AG04450 (cell line): ENCODE measurements at regions not wholly inside any gene's neighbourhood (a gene's known extent, or its start where the extent isn't known, plus 50 kb on each side); places are given as distances from the start of the nearest gene placed in this dataset.
A peak's percentile ranks its signal among the peaks of the same experiment; 100 is the strongest.

Source experiments
- CTCF ChIA-PET: fragments of 300-600, 350-600 bp; formaldehyde crosslinking; extraction: SDS; loops from one replicate; lab custom pipeline; 2022; ENCODE audit warnings: antibody characterized with exemption, inconsistent platforms; lab: Charles Lee
- POLR2A ChIA-PET: fragments of 350-600 bp; formaldehyde crosslinking; extraction: SDS; loops from one replicate; lab custom pipeline; 2021; ENCODE audit warnings: antibody characterized with exemption, inconsistent platforms; lab: Yijun Ruan, JAX
- DNase-seq: peaks from one replicate; pipeline ENCODE4 v3.0.0-alpha.2; 2011; ENCODE audit warnings: low read depth, low spot score
- H3K27ac ChIP-seq: one replicate; pipeline ENCODE4 v1.5.1; 2012; ENCODE audit warnings: low read depth, low read length, control low read depth
- H3K27me3 ChIP-seq: one replicate; pipeline ENCODE4 v1.6.0; 2012; ENCODE audit warnings: low read length; ENCODE audit not compliant: control insufficient read depth, insufficient read depth
- H3K4me3 ChIP-seq: 2 replicates; pipeline ENCODE4 v1.5.1; 2011; ENCODE audit warnings: mild to moderate bottlenecking, low read depth, low read length, control low read depth
- H3K9me3 ChIP-seq: 2 replicates; pipeline ENCODE4 v1.5.1; 2012; ENCODE audit warnings: low read length; ENCODE audit not compliant: control insufficient read depth, insufficient read depth
- TF ChIP-seq, protein P1 (sequence below): IDR thresholded peaks from 2 replicates; pipeline ENCODE4 v1.5.1; 2011; ENCODE audit warnings: low read depth, low read length, control low read depth, inconsistent platforms

DNA sequence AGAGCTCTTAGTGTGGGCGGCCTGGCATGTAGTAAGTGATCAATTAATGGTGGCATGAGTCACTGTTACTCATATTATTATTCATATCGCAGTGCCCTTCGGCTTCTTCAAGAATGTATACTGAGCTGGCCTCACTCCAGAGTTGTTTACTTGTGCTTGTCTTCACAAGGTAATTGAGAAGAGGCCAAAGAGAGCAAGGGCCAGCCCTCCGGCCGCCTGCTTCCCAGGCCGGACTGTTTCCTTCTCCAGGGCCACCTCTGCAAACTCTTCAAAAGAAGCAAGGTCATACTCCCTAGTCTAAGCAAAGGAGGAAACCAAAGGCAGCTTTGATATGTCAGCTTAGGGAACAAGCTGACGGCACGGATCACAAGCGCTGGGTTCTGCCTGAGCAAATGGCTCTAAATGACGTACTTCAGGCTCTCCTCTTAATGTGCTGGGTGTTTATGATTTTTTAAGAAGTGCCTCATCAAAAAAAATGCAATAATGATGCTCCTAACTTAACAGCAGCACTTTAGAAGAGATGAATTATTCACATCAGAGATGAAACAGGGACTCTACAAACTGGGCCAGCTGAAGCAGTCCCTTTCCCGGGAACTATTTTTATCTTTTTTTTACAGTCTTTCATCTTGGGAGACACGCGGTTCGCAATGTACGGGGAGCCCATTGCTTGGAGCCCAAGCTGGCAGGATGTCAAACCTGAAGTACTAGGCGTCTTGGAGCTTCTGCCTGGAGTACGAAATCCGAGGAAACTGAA lies 65.6 kb upstream of the DLK1 start:
- no peaks in the 10 kb centered on the region; the same call in 1 of the 2 replicates for H3K9me3 ChIP-seq
- ChIA-PET POLR2A (interaction anchor here (0.6 to 0.9 kb wide), 2 partner anchors 165 to 243 kb away, joined by 3 to 4 read pairs; partner anchors contain the start of gene MEG3), CTCF (interaction anchor here (0.5 to 2.1 kb wide), 10 partner anchors 8 to 321 kb away, joined by 3 to 15 read pairs (median 4); no protein-coding TSS in a partner anchor)
- no peak overlapping the region for H3K27ac ChIP-seq
- peaks cover 13% of the 10 kb centered on the region for H3K27me3 ChIP-seq
- no peak for DNase-seq
- no peak overlapping the region for H3K4me3 ChIP-seq
- TF ChIP-seq, protein P1, sequence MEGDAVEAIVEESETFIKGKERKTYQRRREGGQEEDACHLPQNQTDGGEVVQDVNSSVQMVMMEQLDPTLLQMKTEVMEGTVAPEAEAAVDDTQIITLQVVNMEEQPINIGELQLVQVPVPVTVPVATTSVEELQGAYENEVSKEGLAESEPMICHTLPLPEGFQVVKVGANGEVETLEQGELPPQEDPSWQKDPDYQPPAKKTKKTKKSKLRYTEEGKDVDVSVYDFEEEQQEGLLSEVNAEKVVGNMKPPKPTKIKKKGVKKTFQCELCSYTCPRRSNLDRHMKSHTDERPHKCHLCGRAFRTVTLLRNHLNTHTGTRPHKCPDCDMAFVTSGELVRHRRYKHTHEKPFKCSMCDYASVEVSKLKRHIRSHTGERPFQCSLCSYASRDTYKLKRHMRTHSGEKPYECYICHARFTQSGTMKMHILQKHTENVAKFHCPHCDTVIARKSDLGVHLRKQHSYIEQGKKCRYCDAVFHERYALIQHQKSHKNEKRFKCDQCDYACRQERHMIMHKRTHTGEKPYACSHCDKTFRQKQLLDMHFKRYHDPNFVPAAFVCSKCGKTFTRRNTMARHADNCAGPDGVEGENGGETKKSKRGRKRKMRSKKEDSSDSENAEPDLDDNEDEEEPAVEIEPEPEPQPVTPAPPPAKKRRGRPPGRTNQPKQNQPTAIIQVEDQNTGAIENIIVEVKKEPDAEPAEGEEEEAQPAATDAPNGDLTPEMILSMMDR: no peak

DNA sequence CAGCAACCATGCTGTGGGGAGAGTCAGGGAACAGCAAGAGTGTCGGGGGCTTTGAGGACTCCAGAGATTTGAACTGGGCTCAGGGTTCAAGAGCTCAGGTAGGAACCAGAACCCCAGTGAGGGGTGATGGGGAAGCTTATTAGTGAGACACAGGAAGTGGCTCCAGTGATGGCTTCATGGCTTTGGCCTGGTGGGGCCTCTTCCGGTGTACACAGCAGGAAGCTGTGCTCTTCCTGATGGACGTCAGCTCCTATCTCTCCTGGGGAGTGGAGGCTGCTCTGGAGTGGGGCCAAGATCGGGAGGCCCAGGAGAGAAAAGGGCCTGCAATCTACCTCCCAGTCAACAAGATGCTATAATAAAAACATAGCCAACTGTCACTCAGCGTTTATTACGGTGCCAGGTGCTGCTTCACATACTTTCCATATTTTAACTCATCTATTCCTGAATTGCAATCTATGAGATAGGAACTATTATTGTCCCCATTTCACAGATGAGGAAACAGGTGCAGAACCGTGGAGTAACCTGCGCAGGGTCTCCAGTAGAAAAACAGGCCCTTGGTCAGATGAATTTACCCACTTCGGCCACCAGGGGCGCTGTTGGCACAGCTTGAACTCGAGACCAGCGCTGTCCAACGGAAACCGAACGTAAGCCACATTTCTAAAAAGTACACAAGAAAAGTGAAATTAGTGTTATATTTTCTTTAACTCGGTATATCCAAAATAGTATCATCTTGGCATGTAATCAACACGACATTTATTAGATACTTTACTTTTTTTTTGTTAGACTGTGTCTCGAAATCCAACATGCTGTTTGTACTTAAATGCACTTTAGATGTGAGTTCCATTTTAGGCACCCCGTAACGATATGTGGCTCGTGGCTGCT lies 63.6 kb upstream of the DLK1 start:
- Histone ChIP-seq H3K9me3 (no peaks in the 10 kb centered on the region; the same call in 1 of the 2 replicates), H3K27ac (no peak overlapping the region), H3K4me3 (no peak overlapping the region), H3K27me3 (peaks cover 19% of the 10 kb centered on the region)
- TF ChIP-seq, protein P1: peak; percentile 85
- CTCF ChIA-PET: interaction anchor here (0.6 to 2.1 kb wide), 22 partner anchors 9 to 966 kb away, joined by 3 to 16 read pairs (median 3); no protein-coding TSS in a partner anchor
- POLR2A ChIA-PET: interaction anchor here (0.6 kb wide), 1 partner anchor 284 kb away, joined by 5 read pairs; no protein-coding TSS in a partner anchor
- no peak for DNase-seq

GRCh38 chr14:100663761-100664052 lies 63.0 kb upstream of the DLK1 start:
- no peak for DNase-seq
- TF ChIP-seq, protein P1: no peak
- CTCF ChIA-PET: interaction anchor here (1.0 to 2.4 kb wide), 2 partner anchors 10 to 278 kb away, joined by 3 to 7 read pairs; no protein-coding TSS in a partner anchor
- POLR2A ChIA-PET: no interaction called here
- peaks cover 23% of the 10 kb centered on the region for H3K27me3 ChIP-seq
- no peak overlapping the region for H3K27ac ChIP-seq
- H3K9me3 ChIP-seq: no peaks in the 10 kb centered on the region; the same call in 1 of the 2 replicates
- H3K4me3 ChIP-seq: no peak overlapping the region

GRCh38 chr14:100664231-100664630 lies 62.5 kb upstream of the DLK1 start:
- Histone ChIP-seq H3K4me3 (no peak overlapping the region), H3K27ac (no peak overlapping the region), H3K27me3 (peaks cover 28% of the 10 kb centered on the region), H3K9me3 (no peaks in the 10 kb centered on the region; the same call in 1 of the 2 replicates)
- DNase-seq: no peak
- TF ChIP-seq, protein P1: no peak
- ChIA-PET CTCF (interaction anchor here (1.0 to 2.4 kb wide), 2 partner anchors 10 to 279 kb away, joined by 3 to 7 read pairs; no protein-coding TSS in a partner anchor), POLR2A (no interaction called here)
